ENCODE measurements at regions not wholly inside any gene's neighbourhood (a gene's known extent, or its start where the extent isn't known, plus 50 kb on each side); places are given as distances from the start of the nearest gene placed in this dataset.

- TF ChIP-seq, protein P1, sequence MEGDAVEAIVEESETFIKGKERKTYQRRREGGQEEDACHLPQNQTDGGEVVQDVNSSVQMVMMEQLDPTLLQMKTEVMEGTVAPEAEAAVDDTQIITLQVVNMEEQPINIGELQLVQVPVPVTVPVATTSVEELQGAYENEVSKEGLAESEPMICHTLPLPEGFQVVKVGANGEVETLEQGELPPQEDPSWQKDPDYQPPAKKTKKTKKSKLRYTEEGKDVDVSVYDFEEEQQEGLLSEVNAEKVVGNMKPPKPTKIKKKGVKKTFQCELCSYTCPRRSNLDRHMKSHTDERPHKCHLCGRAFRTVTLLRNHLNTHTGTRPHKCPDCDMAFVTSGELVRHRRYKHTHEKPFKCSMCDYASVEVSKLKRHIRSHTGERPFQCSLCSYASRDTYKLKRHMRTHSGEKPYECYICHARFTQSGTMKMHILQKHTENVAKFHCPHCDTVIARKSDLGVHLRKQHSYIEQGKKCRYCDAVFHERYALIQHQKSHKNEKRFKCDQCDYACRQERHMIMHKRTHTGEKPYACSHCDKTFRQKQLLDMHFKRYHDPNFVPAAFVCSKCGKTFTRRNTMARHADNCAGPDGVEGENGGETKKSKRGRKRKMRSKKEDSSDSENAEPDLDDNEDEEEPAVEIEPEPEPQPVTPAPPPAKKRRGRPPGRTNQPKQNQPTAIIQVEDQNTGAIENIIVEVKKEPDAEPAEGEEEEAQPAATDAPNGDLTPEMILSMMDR (IDR thresholded peaks at IDR 0.05), result no peak
- no peak for TF ChIP-seq EZH2 (IDR thresholded peaks at IDR 0.05; ENCODE audit: borderline replicate concordance, insufficient read depth, low read depth, low read length, poor library complexity, severe bottlenecking)
Measured at GRCh38 chr15:62520887-62521286, 355.8 kb upstream of the C2CD4B start.

All from B cell (primary cell).